ENCODE measurements at regions not wholly inside any gene's neighbourhood (a gene's known extent, or its start where the extent isn't known, plus 50 kb on each side); places are given as distances from the start of the nearest gene placed in this dataset.
"Not testable (repeated sequence)": the region's sequence is repeated elsewhere in the genome, so short reads cannot be mapped to it uniquely, and the experiment has no call there.

GRCh38 chr15:87703327-87704111 lies 553.0 kb downstream of the NTRK3 start:
- DNase-seq (ENCODE audit: low spot score): no peak
- no peak for TF ChIP-seq CTCF (IDR thresholded peaks at IDR 0.05; ENCODE audit: extremely low read depth, insufficient read depth, missing control alignments)
- in situ Hi-C loops (cut with MboI; ENCODE audit: low pct_unique_long_range_greater_than_20kb, low sequenced_read_pairs, unreplicated experiment): no loop called here

- DNase-seq (ENCODE audit: low spot score): no peak
- in situ Hi-C loops (cut with MboI; ENCODE audit: low pct_unique_long_range_greater_than_20kb, low sequenced_read_pairs, unreplicated experiment): no loop called here
- TF ChIP-seq CTCF (IDR thresholded peaks at IDR 0.05; ENCODE audit: extremely low read depth, insufficient read depth, missing control alignments): no peak
These were observed 554.3 kb downstream of the NTRK3 start for GRCh38 chr15:87702270-87702669.

- in situ Hi-C loops (cut with MboI; ENCODE audit: low pct_unique_long_range_greater_than_20kb, low sequenced_read_pairs, unreplicated experiment); DNase-seq (ENCODE audit: low spot score): not testable (repeated sequence)
These were observed 558.1 kb downstream of the NTRK3 start for GRCh38 chr15:87698467-87698866.

GRCh38 chr15:87689716-87690115 lies 566.8 kb downstream of the NTRK3 start:
- in situ Hi-C loops (cut with MboI; ENCODE audit: low pct_unique_long_range_greater_than_20kb, low sequenced_read_pairs, unreplicated experiment): no loop called here
- TF ChIP-seq CTCF (IDR thresholded peaks at IDR 0.05; ENCODE audit: extremely low read depth, insufficient read depth, missing control alignments): no peak
- no peak for DNase-seq (ENCODE audit: low spot score)

GRCh38 chr15:87687523-87687870 lies 569.0 kb downstream of the NTRK3 start:
- no peak for TF ChIP-seq CTCF (IDR thresholded peaks at IDR 0.05; ENCODE audit: extremely low read depth, insufficient read depth, missing control alignments)
- in situ Hi-C loops (cut with MboI; ENCODE audit: low pct_unique_long_range_greater_than_20kb, low sequenced_read_pairs, unreplicated experiment): no loop called here

GRCh38 chr15:87686841-87687522 lies 569.6 kb downstream of the NTRK3 start:
- in situ Hi-C loops (cut with MboI; ENCODE audit: low pct_unique_long_range_greater_than_20kb, low sequenced_read_pairs, unreplicated experiment): no loop called here
- DNase-seq (ENCODE audit: low spot score): no peak
- TF ChIP-seq CTCF (IDR thresholded peaks at IDR 0.05; ENCODE audit: extremely low read depth, insufficient read depth, missing control alignments): no peak

More at GRCh38 chr15:87687523-87687870, 569.0 kb downstream of the NTRK3 start:
- no peak for DNase-seq (ENCODE audit: low spot score)

GRCh38 chr15:87686339-87686738 lies 570.2 kb downstream of the NTRK3 start:
- no peak for DNase-seq (ENCODE audit: low spot score)
- in situ Hi-C loops (cut with MboI; ENCODE audit: low pct_unique_long_range_greater_than_20kb, low sequenced_read_pairs, unreplicated experiment): no loop called here
- TF ChIP-seq CTCF (IDR thresholded peaks at IDR 0.05; ENCODE audit: extremely low read depth, insufficient read depth, missing control alignments): no peak
